ENCODE measurements at regions not wholly inside any gene's neighbourhood (a gene's known extent, or its start where the extent isn't known, plus 50 kb on each side); places are given as distances from the start of the nearest gene placed in this dataset.
A peak's percentile ranks its signal among the peaks of the same experiment; 100 is the strongest.
"Not testable (repeated sequence)": the region's sequence is repeated elsewhere in the genome, so short reads cannot be mapped to it uniquely, and the experiment has no call there.

DNA sequence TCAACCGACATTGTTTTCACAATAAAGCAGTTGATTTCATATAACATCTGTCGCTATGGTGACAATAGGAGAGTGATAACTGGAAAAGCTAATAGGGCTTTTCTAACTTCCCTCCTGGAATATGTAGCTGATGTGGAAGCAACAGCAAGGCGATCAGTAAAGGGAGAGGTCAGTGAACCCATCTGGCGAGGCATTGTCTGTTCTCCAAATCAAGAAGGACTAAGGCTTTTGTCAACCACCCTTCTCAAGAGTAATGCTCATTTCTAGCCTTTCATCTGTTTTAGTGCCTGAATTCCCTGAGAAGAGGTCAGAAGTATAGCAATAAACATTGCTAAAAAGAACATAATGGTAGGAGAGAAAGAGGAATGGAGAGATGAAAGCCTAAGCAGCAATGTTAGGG lies 201.3 kb downstream of the AKAP7 start:
- ATAC-seq (ENCODE audit: low read depth in 2 of 2) (no peak), DNase-seq (no peak)
- Mint-ChIP-seq H3K27ac (peak overlapping the region in 1 of 6 donors; percentile 22), H3K36me3 (peaks cover 0 to 7% of the 10 kb centered on the region in 2 donors), H3K4me1 (peaks cover 0 to 2% (median 0%) of the 10 kb centered on the region in 3 donors), H3K4me3 (no peak overlapping the region), H3K9me3 (peaks cover 0 to 6% (median 0%) of the 10 kb centered on the region in 7 donors), H3K27me3 (peaks cover 0 to 8% (median 0%) of the 10 kb centered on the region in 3 donors)

GRCh38 chr6:131346896-131347295 lies 211.6 kb downstream of the AKAP7 start:
- not testable (repeated sequence) for DNase-seq; H3K36me3 Mint-ChIP-seq; ATAC-seq (ENCODE audit: low read depth in 2 of 2); H3K27ac Mint-ChIP-seq; H3K27me3 Mint-ChIP-seq; H3K4me3 Mint-ChIP-seq; H3K9me3 Mint-ChIP-seq
- H3K4me1 Mint-ChIP-seq, result peaks cover 0 to 11% (median 0%) of the 10 kb centered on the region in 3 donors

DNA sequence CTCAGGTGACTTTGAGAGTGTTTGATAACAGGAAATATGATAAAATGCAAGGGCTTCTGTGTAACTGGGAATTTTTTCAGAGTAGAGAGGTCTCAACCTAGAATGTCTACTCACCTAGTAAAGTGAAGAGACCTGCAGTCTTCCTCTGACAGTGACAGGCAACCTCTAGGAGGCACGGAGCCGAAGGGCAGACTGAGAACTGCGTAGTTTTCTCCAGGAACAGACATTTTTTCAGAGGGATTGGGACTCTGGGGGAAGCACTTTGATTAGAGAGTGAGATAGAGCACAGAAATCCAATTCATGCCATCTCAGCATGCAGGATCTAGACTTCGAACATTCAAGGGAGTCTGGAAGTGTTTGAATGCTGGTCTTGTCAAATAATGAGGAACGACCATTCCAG lies 213.3 kb downstream of the AKAP7 start:
- Mint-ChIP-seq H3K27me3 (no peaks in the 10 kb centered on the region), H3K27ac (peak overlapping the region in 2 of 6 donors; percentile 25 to 43), H3K36me3 (no peaks in the 10 kb centered on the region), H3K4me1 (peaks cover 0 to 14% (median 1%) of the 10 kb centered on the region in 3 donors), H3K4me3 (no peak overlapping the region), H3K9me3 (no peaks in the 10 kb centered on the region)
- DNase-seq, result no peak
- no peak for ATAC-seq (ENCODE audit: low read depth in 2 of 2)

DNA sequence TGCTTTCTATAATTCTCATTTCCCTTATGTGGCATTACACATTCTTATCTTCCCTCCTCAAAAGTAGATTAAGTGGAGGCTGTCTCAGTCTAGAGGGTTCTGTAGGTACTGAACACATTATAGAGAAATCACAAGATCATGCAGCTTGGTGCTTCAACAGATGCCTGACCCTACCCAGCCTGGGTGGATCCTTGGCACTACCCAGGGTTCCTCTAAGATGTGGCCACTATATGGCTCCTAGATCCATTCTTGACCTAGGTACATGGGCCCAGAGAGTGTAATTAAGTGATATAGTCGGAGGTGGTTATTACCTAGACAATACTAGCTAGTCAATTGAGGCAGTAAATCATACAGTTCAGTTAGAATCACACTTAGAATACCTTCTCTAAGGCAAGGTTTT lies 213.9 kb downstream of the AKAP7 start:
- no peak overlapping the region for H3K27ac Mint-ChIP-seq
- no peak overlapping the region for H3K4me3 Mint-ChIP-seq
- ATAC-seq (ENCODE audit: low read depth in 2 of 2) (no peak), DNase-seq (no peak)
- peaks cover 0 to 19% (median 7%) of the 10 kb centered on the region in 3 donors for H3K4me1 Mint-ChIP-seq
- no peaks in the 10 kb centered on the region for H3K27me3 Mint-ChIP-seq
- no peaks in the 10 kb centered on the region for H3K36me3 Mint-ChIP-seq
- no peaks in the 10 kb centered on the region for H3K9me3 Mint-ChIP-seq

DNA sequence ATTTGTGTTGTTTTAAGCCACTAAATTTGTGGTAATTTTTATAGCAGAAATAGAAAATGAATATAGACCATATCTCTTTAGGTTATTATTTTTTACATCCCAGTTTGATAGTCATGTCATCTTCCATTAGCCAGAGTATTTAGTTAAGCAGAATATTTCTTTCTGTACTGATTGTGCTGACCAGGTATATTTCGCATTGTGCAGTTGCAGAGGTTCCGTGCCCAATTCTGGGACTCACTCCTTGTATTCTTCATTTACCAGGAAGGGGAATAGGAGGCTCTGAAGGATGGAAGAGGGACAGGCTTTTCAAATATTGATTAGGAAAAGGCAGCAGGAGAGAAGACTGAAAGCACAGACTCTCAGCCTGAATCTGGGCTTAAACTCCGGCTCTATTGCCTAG lies 217.8 kb downstream of the AKAP7 start:
- H3K27ac Mint-ChIP-seq, result peak overlapping the region in 2 of 6 donors; percentile 23 to 40
- H3K36me3 Mint-ChIP-seq, result no peaks in the 10 kb centered on the region
- no peaks in the 10 kb centered on the region for H3K27me3 Mint-ChIP-seq
- ATAC-seq (ENCODE audit: low read depth in 2 of 2), result no peak
- no peak overlapping the region for H3K4me3 Mint-ChIP-seq
- H3K9me3 Mint-ChIP-seq, result no peaks in the 10 kb centered on the region
- no peak for DNase-seq
- peaks cover 0 to 17% (median 8%) of the 10 kb centered on the region in 3 donors for H3K4me1 Mint-ChIP-seq

DNA sequence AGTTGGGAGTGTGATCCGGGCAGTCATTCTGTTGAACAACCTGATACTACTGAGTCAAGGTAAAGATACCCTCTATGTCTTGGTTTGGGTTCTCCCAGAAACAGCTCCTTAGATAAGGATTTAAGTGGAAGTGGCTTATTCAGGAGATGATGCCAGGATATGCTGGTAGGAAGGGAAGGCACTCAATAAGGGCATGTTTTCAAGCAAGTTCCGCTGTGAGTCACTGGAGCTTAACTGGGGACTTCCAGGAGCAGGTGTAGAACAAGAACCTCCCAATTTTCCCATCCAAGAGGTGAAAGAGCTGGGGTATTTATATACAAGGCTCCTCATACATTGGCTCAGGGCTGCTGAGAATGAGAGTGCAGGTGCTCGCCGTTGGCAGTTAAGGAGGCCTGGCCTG lies 218.6 kb downstream of the AKAP7 start:
- no peaks in the 10 kb centered on the region for H3K36me3 Mint-ChIP-seq
- no peaks in the 10 kb centered on the region for H3K9me3 Mint-ChIP-seq
- ATAC-seq (ENCODE audit: low read depth in 2 of 2) (no peak), DNase-seq (no peak)
- no peak overlapping the region for H3K4me3 Mint-ChIP-seq
- H3K27ac Mint-ChIP-seq, result peak overlapping the region in 2 of 6 donors; percentile 22 to 47
- peaks cover 0 to 10% (median 8%) of the 10 kb centered on the region in 3 donors for H3K4me1 Mint-ChIP-seq
- H3K27me3 Mint-ChIP-seq, result no peaks in the 10 kb centered on the region

- Mint-ChIP-seq H3K36me3 (no peaks in the 10 kb centered on the region), H3K27me3 (no peaks in the 10 kb centered on the region), H3K4me1 (peaks cover 0 to 9% (median 8%) of the 10 kb centered on the region in 3 donors), H3K27ac (peak overlapping the region in 1 of 6 donors; percentile 25), H3K4me3 (no peak overlapping the region), H3K9me3 (no peaks in the 10 kb centered on the region)
- no peak for ATAC-seq (ENCODE audit: low read depth in 2 of 2)
- DNase-seq, result no peak
These were observed 218.7 kb upstream of the ARG1 start for GRCh38 chr6:131354356-131354755.

DNA sequence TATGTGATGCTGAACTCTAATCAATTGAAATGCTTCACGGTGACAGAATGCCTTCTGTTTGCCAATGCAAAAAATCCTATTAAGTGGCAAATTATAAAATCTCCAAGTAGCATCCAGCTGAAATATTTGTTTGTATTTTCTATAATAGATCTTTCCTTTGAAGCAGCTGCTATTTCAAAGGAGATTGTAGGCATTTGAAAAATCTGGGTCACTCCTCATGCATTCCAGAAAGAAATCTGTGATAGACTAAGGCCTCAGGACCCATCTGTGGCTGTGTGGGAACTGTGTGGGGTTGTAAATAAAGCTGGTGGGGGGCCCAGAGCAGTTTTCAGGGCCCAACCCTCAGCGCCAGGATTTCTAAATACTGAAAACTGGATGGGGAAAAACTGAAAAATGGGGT lies 216.9 kb upstream of the ARG1 start:
- DNase-seq (no peak), ATAC-seq (ENCODE audit: low read depth in 2 of 2) (no peak)
- peaks cover 0 to 9% (median 8%) of the 10 kb centered on the region in 3 donors for H3K4me1 Mint-ChIP-seq
- peaks cover 0 to 4% (median 0%) of the 10 kb centered on the region in 7 donors for H3K9me3 Mint-ChIP-seq
- H3K36me3 Mint-ChIP-seq, result no peaks in the 10 kb centered on the region
- H3K27ac Mint-ChIP-seq, result peak overlapping the region in 1 of 6 donors; percentile 63
- H3K4me3 Mint-ChIP-seq, result no peak overlapping the region
- H3K27me3 Mint-ChIP-seq, result no peaks in the 10 kb centered on the region

DNA sequence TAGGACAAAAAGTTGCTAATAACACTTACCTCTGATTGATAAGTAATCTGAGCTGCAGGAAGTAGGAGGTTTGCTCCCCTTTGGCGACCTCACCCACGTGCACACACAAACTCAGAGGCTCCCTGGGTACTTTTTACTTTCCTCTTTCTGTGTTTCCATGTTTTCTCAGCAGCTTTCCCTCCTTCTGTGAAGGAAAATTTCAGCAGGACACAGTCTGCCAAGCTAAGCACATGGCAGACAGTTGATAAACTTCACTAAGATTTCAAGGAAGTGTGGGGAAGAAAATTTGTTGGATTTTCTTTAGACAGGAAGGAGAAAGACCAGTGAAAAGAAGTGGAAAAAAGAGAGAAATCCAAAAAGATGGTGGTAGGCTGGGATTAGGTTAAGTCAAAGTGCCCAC lies 215.5 kb upstream of the ARG1 start:
- no peak for DNase-seq
- no peak for ATAC-seq (ENCODE audit: low read depth in 2 of 2)

GRCh38 chr6:131362070-131362469 lies 211.0 kb upstream of the ARG1 start:
- Mint-ChIP-seq H3K36me3 (no peaks in the 10 kb centered on the region), H3K9me3 (peaks cover 0 to 4% (median 0%) of the 10 kb centered on the region in 7 donors), H3K4me3 (no peak overlapping the region), H3K27me3 (no peaks in the 10 kb centered on the region), H3K27ac (peak overlapping the region in 1 of 6 donors; percentile 27), H3K4me1 (peaks cover 17 to 22% (median 18%) of the 10 kb centered on the region in 3 donors)
- ATAC-seq (ENCODE audit: low read depth in 2 of 2) (no peak), DNase-seq (no peak)

More for the DNA sequence above, 215.5 kb upstream of the ARG1 start:
- Mint-ChIP-seq H3K36me3 (no peaks in the 10 kb centered on the region), H3K9me3 (peaks cover 0 to 4% (median 0%) of the 10 kb centered on the region in 7 donors), H3K4me3 (no peak overlapping the region), H3K4me1 (peaks cover 0 to 9% (median 8%) of the 10 kb centered on the region in 3 donors), H3K27me3 (no peaks in the 10 kb centered on the region), H3K27ac (no peak overlapping the region)

DNA sequence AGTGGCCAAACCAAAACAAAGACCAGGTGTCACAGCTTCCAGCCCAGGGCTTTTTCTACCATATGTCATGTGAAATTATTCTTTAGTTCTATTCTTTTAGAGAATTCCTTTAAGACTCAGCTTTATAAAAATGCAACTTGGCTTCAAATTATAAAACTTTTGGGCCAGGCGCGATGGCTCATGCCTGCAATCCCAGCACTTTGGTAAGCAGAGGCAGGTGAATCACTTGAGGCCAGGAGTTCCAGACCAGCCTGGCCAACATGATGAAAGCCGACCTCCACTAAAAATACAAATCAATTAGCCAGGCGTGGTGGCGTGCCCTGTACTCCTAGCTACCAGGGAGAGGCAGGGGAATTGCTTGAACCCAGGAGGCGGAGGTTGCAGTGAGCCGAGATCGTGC lies 210.3 kb upstream of the ARG1 start:
- no peak for ATAC-seq (ENCODE audit: low read depth in 2 of 2)
- no peak overlapping the region for H3K4me3 Mint-ChIP-seq
- DNase-seq, result no peak

DNA sequence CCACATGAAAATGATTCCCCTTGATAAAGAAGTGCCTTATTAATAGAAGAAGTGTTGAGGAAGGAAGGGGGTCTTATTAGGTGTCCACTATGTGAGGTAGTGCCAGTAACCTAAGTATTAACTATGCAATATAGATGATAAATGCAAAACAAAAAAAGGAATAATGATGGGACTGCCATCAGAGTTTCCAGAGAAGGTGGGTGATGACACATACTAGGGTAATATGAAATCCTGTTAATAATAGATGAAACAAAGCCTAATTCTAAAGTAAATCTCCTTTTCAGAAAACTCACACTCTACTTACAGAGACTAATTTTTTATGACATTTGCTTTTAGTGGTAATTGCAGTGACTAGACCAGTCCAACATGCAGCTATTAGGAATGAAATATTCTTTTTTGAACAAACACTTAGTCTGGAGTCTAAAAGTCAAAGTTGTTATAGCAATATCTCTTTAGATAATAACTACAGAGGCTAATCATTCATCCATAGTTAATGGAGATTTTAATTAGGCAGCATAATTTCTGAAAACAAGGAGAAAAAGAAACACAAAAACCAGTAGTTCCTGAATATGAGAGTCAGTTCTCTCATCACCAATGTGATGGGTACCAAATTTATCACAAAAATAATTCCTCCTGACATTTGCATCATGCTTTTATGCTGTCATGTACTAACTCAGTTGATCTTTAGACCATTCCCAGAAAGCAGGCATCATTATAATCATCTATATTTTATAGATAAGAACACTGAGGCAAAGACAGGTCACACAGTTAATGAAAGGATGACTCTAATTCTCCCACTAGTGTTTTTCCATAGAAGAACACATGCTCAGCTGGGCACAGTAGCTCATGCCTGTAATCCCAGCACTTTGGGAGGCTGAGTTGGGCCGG lies 208.8 kb upstream of the ARG1 start:
- Mint-ChIP-seq H3K4me1 (peaks cover 29 to 40% (median 30%) of the 10 kb centered on the region in 3 donors), H3K4me3 (no peak overlapping the region), H3K27ac (peak overlapping the region in 1 of 6 donors; percentile 12), H3K27me3 (no peaks in the 10 kb centered on the region), H3K9me3 (peaks cover 0 to 4% (median 0%) of the 10 kb centered on the region in 7 donors), H3K36me3 (no peaks in the 10 kb centered on the region)
- ATAC-seq (ENCODE audit: low read depth in 2 of 2) (no peak), DNase-seq (no peak)

More for the DNA sequence above, 210.3 kb upstream of the ARG1 start:
- H3K27ac Mint-ChIP-seq, result peak overlapping the region in 1 of 6 donors; percentile 14
- H3K36me3 Mint-ChIP-seq, result no peaks in the 10 kb centered on the region
- no peaks in the 10 kb centered on the region for H3K27me3 Mint-ChIP-seq
- H3K9me3 Mint-ChIP-seq, result peaks cover 0 to 4% (median 0%) of the 10 kb centered on the region in 7 donors
- H3K4me1 Mint-ChIP-seq, result peaks cover 17 to 28% (median 18%) of the 10 kb centered on the region in 3 donors

GRCh38 chr6:131366223-131366622 lies 206.8 kb upstream of the ARG1 start:
- no peaks in the 10 kb centered on the region for H3K36me3 Mint-ChIP-seq
- no peak for DNase-seq
- peak overlapping the region in 5 of 8 donors; percentile 26 to 64 (median 54) for H3K4me3 Mint-ChIP-seq
- ATAC-seq (ENCODE audit: low read depth in 2 of 2), result no peak
- H3K27me3 Mint-ChIP-seq, result no peaks in the 10 kb centered on the region
- peak overlapping the region in 3 of 6 donors; percentile 38 to 89 (median 64) for H3K27ac Mint-ChIP-seq
- H3K4me1 Mint-ChIP-seq, result peaks cover 32 to 46% (median 34%) of the 10 kb centered on the region in 3 donors
- peaks cover 0 to 2% (median 0%) of the 10 kb centered on the region in 7 donors for H3K9me3 Mint-ChIP-seq
